ENCODE measurements at regions not wholly inside any gene's neighbourhood (a gene's known extent, or its start where the extent isn't known, plus 50 kb on each side); places are given as distances from the start of the nearest gene placed in this dataset.

GRCh38 chr9:100927763-100928162, 100.8 kb upstream of the PLPPR1 start:
- Histone ChIP-seq H3K27ac (ENCODE audit: low read depth in 1 of 2, low read length in 1 of 2) (no peak overlapping the region), H3K36me3 (ENCODE audit: control insufficient read depth in 4 of 4, insufficient read depth in 4 of 4, low read length in 4 of 4) (no peaks in the 10 kb centered on the region), H3K4me3 (no peak overlapping the region), H3K27me3 (ENCODE audit: control insufficient read depth in 3 of 3, insufficient read depth in 3 of 3, low read length in 2 of 3) (no peaks in the 10 kb centered on the region), H3K9ac (ENCODE audit: insufficient read depth in 1 of 2, low read length in 2 of 2) (no peak overlapping the region), H3K9me3 (ENCODE audit: control insufficient read depth in 4 of 4, insufficient read depth in 3 of 4, low read length in 3 of 4) (no peaks in the 10 kb centered on the region), H3K4me1 (ENCODE audit: control insufficient read depth in 5 of 5, insufficient read depth in 5 of 5, low read length in 5 of 5) (no peaks in the 10 kb centered on the region)
- DNase-seq (no peak), ATAC-seq (ENCODE audit: insufficient read depth, low FRiP score) (no peak)
- no peak for TF ChIP-seq CTCF (IDR thresholded peaks at IDR 0.05; ENCODE audit: control extremely low read depth, extremely low read depth)
- 90% methylated on average over 2 of the region's 2 CpGs for WGBS, 2 donors

- peaks cover 0 to 11% (median 0%) of the 10 kb centered on the region in 4 donors for H3K9me3 ChIP-seq (ENCODE audit: control insufficient read depth in 4 of 4, insufficient read depth in 3 of 4, low read length in 3 of 4)
- no peak overlapping the region for H3K27ac ChIP-seq (ENCODE audit: low read depth in 1 of 2, low read length in 1 of 2)
- H3K36me3 ChIP-seq (ENCODE audit: control insufficient read depth in 4 of 4, insufficient read depth in 4 of 4, low read length in 4 of 4) = no peaks in the 10 kb centered on the region
- DNase-seq (no peak), ATAC-seq (ENCODE audit: insufficient read depth, low FRiP score) (no peak)
- no peak for TF ChIP-seq CTCF (IDR thresholded peaks at IDR 0.05; ENCODE audit: control extremely low read depth, extremely low read depth)
- H3K4me1 ChIP-seq (ENCODE audit: control insufficient read depth in 5 of 5, insufficient read depth in 5 of 5, low read length in 5 of 5) = no peaks in the 10 kb centered on the region
- WGBS, 2 donors = 76 to 78% methylated on average over 2 of the region's 2 CpGs
- no peaks in the 10 kb centered on the region for H3K27me3 ChIP-seq (ENCODE audit: control insufficient read depth in 3 of 3, insufficient read depth in 3 of 3, low read length in 2 of 3)
- no peak overlapping the region for H3K9ac ChIP-seq (ENCODE audit: insufficient read depth in 1 of 2, low read length in 2 of 2)
- H3K4me3 ChIP-seq = no peak overlapping the region
Measured at GRCh38 chr9:100933656-100934055, 94.9 kb upstream of the PLPPR1 start.

- TF ChIP-seq CTCF (IDR thresholded peaks at IDR 0.05; ENCODE audit: control extremely low read depth, extremely low read depth) = no peak
- Histone ChIP-seq H3K27ac (ENCODE audit: low read depth in 1 of 2, low read length in 1 of 2) (no peak overlapping the region), H3K4me3 (no peak overlapping the region), H3K36me3 (ENCODE audit: control insufficient read depth in 4 of 4, insufficient read depth in 4 of 4, low read length in 4 of 4) (no peaks in the 10 kb centered on the region), H3K27me3 (ENCODE audit: control insufficient read depth in 3 of 3, insufficient read depth in 3 of 3, low read length in 2 of 3) (no peaks in the 10 kb centered on the region), H3K9me3 (ENCODE audit: control insufficient read depth in 4 of 4, insufficient read depth in 3 of 4, low read length in 3 of 4) (peaks cover 0 to 11% (median 0%) of the 10 kb centered on the region in 4 donors), H3K4me1 (ENCODE audit: control insufficient read depth in 5 of 5, insufficient read depth in 5 of 5, low read length in 5 of 5) (no peaks in the 10 kb centered on the region), H3K9ac (ENCODE audit: insufficient read depth in 1 of 2, low read length in 2 of 2) (no peak overlapping the region)
- 67 to 81% methylated on average over 3 of the region's 3 CpGs for WGBS, 2 donors
- DNase-seq (no peak), ATAC-seq (ENCODE audit: insufficient read depth, low FRiP score) (no peak)
Measured at GRCh38 chr9:100937382-100937781, 91.1 kb upstream of the PLPPR1 start.

- no peaks in the 10 kb centered on the region for H3K27me3 ChIP-seq (ENCODE audit: control insufficient read depth in 3 of 3, insufficient read depth in 3 of 3, low read length in 2 of 3)
- ATAC-seq (ENCODE audit: insufficient read depth, low FRiP score) (no peak), DNase-seq (no peak)
- H3K9me3 ChIP-seq (ENCODE audit: control insufficient read depth in 4 of 4, insufficient read depth in 3 of 4, low read length in 3 of 4) = peaks cover 0 to 11% (median 0%) of the 10 kb centered on the region in 4 donors
- H3K36me3 ChIP-seq (ENCODE audit: control insufficient read depth in 4 of 4, insufficient read depth in 4 of 4, low read length in 4 of 4) = no peaks in the 10 kb centered on the region
- TF ChIP-seq CTCF (IDR thresholded peaks at IDR 0.05; ENCODE audit: control extremely low read depth, extremely low read depth) = no peak
- H3K4me1 ChIP-seq (ENCODE audit: control insufficient read depth in 5 of 5, insufficient read depth in 5 of 5, low read length in 5 of 5) = no peaks in the 10 kb centered on the region
- no peak overlapping the region for H3K9ac ChIP-seq (ENCODE audit: insufficient read depth in 1 of 2, low read length in 2 of 2)
- H3K4me3 ChIP-seq = no peak overlapping the region
- H3K27ac ChIP-seq (ENCODE audit: low read depth in 1 of 2, low read length in 1 of 2) = no peak overlapping the region
- 92 to 100% methylated on average over 1 of the region's 1 CpG for WGBS, 2 donors
Measured at GRCh38 chr9:100938507-100938906, 90.0 kb upstream of the PLPPR1 start.
